ENCODE measurements at regions not wholly inside any gene's neighbourhood (a gene's known extent, or its start where the extent isn't known, plus 50 kb on each side); places are given as distances from the start of the nearest gene placed in this dataset.
"Not testable (repeated sequence)": the region's sequence is repeated elsewhere in the genome, so short reads cannot be mapped to it uniquely, and the experiment has no call there.

DNA sequence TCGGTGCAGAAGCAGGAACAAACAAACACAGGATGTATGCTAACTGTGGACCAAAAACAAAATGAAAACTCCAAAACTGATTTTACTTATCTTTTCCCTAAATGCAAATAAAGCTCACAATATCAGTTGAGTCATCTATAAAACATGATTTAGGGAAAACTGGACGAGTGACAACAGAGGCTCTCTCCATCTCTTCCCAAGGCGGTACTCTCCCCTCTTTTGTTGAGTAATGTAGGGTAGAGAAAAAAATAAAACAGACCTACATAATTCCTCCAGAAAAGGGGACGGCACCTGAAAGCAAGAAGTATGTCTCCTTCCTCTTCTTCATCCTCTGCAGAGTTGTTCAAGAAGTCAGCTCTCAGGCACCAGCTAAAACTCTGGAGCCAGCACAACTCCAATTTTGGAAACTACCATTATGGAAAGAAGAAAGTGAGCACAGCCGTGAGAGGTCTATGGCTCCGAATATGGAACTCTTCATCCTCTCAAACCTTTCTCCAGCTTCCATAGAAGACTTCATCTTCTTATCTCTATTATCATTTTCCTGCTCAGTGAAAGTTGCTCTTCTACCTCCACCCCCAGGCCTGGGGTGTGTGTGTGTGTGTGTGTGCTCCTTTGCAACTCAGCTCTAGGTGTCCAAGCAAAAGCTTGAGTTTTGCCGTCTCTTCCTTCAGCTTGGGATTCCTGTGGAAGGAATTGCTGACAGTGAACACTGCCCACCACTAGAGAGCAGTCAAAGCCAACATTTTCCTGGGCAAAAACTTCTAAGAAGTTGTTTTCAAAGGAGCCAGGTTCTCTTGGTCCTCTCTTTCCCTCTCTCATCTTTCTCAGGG, 155.4 kb downstream of the DIO2 start:
- DNase-seq (ENCODE audit: low spot score): peak; percentile 54

DNA sequence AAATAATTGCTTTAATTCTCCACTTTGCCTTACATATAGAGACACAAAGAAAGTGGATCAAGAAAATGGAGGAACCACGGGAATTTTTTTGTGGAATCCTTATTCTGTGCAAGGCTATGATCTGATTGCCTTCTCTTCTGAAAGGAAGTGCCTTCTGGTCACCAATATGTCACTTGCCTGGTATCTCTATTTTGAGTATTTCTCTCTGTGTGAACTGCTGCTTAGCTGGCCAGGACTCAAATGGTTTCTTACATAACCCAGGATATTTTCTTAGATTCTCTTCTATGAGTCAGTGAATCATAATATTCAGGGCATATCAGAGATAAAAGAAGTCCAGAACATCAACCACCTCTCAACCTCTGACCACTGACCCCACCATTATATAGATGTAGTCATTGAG, 156.1 kb downstream of the DIO2 start:
- no peak for DNase-seq (ENCODE audit: low spot score)

DNA sequence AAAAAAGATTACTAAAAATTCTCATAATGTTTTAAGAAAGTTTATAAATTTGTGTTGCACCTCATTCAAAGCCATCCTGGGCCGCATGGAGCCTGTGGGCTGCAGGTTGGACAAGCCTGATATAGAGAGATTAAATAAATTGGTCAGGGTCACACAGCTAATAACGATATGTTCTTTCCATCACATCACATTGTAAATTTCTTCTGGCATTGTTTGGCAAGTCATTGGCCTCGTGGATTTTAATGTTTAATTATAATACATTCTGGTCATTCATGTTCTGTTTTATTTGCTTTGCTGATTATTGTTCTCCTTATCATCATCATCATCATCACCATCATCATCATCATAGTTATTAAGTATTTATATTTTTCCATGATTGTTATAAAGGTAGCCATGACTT, 157.3 kb downstream of the DIO2 start:
- DNase-seq (ENCODE audit: low spot score): no peak

DNA sequence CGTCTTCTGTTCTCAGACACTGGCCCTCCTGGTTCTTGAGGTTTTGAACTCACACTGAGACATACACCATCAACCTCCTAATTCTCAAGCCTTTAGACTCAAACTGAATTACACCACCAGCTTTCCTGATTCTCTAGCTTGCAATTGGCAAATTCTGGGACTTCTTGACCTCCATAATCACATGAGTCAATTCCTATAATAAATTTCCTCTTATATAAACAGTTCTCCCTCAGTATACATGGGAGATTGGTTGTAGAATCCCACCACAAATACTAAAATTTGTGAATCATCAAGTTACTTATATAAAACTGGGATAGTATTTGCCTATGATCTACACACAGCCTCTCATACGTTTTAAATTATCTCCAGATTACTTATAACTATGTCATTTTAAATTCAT, 162.2 kb downstream of the DIO2 start:
- no peak for DNase-seq (ENCODE audit: low spot score)

DNA sequence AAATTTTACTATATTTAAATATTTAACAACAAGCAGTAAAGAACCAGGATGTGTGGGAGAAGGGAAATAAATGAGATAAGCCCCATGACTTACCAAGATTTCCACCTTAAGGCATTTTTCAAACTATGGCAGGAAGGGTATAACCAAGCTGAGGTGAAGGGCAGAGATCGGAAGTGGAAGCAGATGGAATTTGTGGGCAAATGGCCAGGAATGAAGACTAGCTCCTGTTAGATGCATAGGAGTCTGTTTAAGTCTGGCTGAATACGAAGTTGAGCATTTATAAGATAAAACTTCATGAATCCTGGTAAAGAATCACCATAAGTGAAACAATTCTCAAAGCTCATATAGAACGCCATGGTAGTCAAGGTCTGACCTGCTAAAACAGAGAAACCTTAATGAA, 163.5 kb downstream of the DIO2 start:
- DNase-seq (ENCODE audit: low spot score): no peak

DNA sequence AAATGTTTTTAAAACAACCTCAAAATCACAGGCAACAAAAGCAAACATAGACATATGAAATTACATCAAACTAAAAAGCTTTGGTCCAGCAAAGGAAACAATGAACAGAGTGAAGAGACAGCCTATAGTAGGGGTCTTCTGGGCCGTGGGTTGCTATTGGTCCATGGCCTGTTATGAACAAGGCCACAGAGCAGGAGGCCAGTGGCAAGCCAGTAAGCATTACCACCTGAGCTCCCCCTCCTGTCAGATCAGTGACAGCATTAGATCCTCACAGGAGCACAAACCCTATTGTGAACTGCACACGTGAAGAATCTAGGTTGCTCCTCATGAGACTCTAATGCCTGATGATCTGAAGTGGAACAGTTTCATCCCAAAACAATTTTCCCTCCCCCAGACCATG, 174.0 kb downstream of the DIO2 start:
- DNase-seq (ENCODE audit: low spot score): no peak

DNA sequence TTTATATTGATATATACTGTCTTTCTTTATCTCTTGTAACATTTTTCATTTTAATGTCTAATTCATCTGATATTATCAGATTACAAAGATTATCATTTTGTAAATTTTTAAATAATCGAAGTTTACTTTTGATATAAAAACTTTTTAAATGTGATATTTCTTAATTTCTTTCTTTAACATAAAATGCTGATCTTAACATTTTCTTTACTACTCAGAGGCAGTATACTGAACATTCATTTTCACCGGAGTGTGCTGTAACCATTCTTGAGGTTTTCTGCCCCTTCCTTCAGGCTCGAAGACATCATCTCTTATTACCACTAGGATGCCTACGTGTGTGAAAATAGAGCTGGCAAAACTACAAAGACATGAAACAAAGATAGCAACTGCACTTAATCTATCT, 186.9 kb downstream of the DIO2 start:
- DNase-seq (ENCODE audit: low spot score): no peak

DNA sequence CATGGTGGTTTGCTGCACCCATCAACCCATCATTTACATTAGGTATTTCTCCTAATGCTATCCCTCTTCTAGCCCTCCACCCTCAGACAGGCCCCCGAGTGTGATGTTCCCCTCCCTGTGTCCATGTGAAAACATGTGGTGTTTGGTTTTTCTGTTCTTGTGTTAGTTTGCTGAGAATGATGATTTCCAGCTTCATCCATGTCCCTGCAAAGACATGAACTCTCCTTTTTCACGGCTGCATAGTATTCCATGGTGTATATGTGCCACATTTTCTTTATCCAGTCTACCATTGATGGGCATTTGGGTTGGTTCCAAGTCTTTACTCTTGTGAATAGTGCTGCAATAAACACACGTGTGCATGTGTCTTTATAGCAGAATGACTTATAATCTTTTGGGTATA, 192.8 kb downstream of the DIO2 start:
- not testable (repeated sequence) for DNase-seq (ENCODE audit: low spot score)

DNA sequence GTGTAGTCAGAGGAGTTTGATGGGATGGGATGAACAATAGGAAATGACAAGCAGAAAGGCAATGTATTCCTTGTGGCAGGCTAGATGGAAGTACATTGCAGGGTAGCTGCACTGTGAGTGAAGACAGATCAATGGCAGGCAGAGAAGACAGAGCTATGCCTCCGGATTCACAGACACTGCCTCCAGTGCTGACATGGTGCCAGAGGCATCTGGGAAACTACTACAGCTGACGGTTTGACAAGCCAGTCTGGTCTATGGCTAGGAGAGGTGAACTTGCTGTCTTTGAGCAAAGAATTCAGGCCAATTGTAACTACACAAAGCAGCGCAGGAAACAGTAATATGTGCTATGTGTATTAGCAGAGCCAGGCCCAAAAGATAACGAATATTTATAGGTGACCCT, 193.5 kb downstream of the DIO2 start:
- DNase-seq (ENCODE audit: low spot score): no peak

DNA sequence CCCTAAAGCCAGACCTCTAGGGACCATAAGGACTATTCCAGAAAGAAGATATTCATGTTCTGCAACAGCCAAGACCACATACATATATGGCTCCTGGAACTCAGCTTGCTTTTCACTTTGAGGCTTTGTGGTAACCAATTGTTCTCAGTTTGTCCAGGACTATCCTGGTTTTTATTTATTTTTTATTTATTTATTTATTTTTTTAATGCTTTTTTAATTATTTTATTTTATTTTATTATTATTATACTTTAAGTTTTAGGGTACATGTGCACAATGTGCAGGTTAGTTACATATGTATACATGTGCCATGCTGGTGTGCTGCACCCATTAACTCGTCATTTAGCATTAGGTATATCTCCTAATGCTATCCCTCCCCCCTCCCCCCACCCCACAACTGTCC, 201.1 kb downstream of the DIO2 start:
- not testable (repeated sequence) for DNase-seq (ENCODE audit: low spot score)

DNA sequence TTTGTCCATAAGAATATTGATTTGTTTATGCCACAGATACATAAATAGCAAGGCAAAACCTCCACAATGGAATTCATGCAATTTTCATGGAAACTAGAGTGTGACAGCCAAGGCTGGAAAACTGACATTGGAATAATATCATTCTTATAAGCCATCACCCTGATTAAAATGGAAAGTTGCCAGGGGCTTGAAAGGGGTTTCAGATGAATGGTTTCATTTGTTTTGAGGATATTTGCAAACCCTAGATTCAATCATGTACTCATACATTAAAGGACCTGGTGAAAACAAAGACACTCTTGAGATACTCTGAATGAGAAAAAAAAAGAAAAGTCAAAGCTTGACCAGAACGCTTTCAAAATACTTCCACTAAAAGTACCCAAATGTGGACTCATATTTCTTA, 205.7 kb downstream of the DIO2 start:
- DNase-seq (ENCODE audit: low spot score): no peak

DNA sequence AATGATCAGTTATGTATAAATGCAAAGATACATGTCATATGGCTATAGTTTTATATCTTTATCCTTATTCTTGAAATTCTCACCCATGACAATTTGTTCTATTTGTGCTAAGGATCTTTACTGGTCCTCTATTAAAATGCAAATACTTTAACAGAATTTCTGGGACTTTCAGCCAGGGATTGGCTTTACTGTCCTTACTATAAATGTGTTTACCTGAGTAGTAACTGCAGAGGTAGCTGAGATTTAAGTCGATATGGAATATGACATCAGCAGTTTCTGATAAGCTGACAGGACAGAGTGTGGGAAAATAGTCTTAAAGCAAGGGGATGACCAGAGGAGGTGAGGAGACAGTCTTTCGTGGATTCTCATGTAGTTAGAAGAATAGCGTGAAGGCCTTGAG, 206.4 kb downstream of the DIO2 start:
- no peak for DNase-seq (ENCODE audit: low spot score)

DNA sequence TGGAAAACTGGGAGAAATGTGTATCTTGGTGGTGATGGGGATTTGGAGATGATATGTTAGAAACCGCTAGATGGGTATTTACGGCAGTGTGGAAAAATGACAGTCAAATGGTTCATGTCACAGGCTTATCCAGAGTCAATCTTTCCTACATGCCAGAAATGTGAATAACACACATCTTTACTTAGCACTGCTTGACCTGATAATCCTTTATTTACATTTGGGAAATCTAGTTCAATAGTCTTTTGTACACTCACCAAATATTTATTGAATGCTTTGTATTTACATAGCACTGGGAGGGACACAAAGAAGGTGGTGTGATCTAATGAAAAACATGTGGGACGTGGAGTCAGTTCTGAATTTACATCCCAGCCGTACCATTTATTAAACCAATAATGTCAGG, 208.2 kb downstream of the DIO2 start:
- DNase-seq (ENCODE audit: low spot score): no peak

DNA sequence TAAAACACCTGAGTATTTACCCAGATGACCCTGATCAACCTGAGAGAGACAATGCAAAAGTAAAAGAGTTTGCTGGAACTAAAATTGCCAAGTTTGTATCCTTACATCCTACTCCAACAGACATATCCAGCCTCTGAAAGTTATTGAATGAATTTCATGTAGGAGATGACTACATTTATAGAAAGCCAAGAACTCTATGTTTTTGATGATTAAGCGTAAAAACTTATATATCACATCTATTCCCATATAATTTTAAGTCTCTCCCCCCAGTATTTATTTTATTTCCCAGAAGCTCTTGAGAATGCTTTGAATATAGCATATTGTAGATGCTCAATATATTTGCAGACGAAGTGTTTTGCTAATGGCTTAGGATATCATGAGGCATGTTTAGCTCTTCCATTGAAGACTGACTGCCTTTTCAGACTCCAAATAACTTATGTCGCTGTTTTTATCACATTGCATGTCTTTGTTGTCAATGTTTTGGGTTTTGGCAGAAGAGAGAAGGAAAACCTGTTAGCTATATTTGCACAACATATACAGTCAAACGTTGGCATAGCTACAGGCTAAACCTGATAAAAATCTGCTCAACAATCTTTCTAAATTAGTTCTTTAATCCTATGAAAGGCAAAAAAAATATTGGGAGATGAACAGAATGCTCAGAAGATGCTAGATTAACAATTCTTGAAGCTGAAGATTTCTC, 213.6 kb downstream of the DIO2 start:
- no peak for DNase-seq (ENCODE audit: low spot score)

DNA sequence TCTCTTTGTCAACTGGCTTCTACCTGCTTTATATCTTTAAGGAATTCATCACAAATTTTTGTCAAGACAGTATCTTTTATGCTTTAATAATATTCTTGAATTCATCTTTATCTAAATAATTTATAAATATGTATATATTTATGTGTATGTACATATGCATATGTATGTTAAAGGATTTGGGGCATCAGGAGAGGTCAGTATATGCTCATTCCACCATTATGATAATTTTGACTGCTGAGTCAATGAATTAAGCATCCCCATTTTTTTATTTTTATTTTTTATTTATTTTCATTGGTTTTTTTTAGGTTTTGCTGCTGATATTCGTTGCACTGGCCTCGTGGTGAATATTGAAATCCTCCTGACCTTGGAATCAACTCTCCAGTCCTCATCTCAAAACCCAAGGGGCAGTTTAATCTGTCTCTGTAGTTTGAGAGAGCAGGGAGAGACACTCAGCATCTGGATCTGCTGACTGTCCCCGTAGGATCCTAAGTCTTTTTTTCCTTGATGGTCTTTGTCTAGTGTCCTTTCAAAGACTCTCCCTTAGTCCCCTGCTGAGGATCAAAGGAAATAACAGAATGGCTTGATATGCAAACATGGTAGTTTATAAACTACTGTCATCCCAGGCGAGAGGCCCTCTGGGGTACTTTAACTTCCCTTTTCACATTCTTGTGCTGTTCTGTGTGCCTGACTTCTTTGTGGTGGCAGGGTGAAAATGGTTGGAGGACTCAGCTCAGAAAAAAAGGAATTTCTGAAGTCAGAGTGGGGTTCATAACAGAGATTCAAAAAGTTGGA, 218.7 kb downstream of the DIO2 start:
- DNase-seq (ENCODE audit: low spot score): no peak

DNA sequence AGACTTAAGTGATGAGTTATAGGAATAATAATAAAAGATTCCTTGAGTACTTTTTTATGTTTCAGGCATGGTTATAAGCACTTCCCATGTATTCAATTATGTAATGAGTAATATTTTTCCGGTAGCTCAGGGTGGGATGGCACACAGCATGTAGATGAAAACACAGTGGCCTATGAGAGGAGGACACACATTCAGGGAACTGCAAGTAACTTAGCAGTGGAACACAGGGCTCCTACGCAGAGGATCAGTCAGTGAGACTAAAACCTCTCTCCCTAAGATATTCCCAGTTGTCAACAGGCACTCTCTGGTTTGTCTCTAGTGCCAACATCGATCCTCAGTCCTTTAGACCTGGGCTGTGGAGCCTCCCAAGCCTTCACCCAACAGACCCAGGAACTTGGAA, 219.4 kb downstream of the DIO2 start:
- no peak for DNase-seq (ENCODE audit: low spot score)

DNA sequence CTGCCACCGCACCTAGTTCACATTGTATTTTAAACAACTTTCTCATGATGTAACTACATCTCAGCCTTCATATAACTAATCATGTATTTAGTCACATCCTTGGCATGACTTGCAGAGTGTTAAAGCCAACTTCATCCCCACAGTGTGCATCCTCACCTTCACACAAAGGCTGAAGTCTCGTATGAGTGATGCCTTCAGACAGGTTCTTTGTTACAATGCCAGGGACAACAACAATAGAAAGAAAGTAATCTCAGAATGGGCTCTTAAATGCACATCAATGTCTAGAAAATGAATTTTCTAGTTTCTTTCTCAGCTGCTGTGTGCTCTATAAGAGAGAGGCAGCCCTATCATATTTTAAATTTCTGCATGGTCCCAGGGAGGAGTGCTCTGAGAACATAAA, 221.3 kb downstream of the DIO2 start:
- no peak for DNase-seq (ENCODE audit: low spot score)

DNA sequence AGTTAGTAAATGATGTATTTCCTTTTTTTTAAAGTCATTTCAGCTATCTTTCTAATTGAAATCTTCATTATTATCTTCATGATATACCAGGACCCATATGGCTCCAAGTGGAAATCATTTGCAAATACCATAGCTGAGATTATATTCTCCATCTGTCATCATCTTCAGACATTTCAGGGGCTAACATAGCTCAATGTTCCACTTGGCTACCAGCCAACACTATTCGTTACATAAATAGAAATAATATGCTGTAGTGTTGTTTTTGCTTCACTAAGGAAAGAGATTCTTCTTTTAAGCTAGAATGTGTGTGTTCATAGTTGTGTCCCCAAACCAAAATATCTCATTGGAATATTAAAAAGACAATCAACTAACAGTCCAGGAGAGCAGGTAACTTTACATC, 225.1 kb downstream of the DIO2 start:
- DNase-seq (ENCODE audit: low spot score): no peak

DNA sequence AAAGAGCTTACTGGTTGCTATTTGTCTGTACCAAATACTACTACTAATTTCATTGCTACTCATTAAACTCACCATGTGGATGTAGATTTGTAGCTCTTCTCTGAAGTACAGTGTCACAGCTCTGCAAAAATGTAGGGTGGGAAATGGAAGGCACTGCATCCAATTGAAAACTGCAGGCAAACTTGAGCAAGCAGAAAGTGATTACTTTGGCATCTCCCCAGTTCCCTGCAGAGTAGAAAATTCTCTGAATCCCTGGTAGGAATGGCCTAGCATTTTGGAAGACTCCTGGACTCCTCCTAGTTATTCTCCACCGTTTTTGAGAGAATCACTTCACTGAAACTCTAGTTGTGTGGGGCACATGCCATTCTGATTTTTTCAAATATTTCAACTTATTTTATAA, 239.1 kb downstream of the DIO2 start:
- DNase-seq (ENCODE audit: low spot score): no peak

DNA sequence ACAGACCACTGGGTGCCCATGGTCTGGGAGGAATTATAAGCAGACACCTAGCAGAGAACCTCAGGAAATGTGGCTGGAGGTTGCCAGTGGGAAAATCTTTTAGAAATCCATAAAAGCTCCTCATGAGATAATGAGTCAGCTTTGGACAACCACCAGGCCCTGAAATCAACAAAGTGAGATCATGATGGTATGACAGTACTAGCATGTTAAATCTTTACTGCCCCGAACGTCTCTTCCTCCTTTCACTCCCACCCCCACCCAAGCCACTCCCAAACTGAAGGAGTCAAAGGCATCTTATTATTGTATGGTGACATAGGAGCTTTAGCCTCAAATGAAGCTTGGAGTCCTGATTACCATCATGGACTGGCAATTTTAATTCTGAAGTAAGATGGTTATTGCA, 240.0 kb downstream of the DIO2 start:
- DNase-seq (ENCODE audit: low spot score): no peak

DNA sequence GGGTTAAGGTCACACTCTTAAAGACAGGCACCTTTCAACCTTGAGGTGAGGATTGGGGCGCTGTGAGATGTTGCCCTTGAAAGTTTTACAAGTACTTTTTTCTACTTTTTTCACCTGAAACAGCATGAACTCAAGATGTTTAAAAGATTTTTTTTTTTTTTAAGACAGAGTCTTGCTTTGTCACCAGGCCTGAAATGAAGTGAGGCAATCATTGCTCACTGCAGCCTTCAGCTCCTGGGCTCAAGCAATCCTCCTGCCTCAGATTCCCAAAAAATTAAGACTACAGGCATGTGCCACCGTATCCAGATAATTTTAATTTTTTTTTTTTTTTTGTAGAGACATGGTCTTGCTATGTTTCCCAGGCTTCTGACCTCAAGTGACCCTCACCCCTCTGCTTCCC, 243.9 kb downstream of the DIO2 start:
- DNase-seq (ENCODE audit: low spot score): no peak

DNA sequence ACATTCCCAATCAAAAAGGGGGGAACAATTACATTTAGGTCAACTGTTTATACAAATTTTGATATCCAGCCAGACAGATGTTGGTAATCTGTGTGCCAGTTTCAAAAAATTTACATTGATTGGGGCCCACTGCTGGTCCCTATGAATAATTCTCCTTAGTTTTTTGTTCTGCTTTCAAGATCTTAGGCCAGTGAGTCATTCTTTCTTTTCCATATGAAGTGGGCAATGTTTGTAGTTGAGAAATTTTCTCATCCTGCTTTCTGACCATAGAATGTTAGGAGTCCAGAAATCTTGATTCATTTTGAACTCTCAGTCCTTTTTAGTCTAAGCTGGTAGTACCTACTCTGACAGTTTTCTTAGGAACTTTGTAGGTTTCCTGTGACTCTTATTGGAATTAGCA, 244.3 kb downstream of the DIO2 start:
- no peak for DNase-seq (ENCODE audit: low spot score)

DNA sequence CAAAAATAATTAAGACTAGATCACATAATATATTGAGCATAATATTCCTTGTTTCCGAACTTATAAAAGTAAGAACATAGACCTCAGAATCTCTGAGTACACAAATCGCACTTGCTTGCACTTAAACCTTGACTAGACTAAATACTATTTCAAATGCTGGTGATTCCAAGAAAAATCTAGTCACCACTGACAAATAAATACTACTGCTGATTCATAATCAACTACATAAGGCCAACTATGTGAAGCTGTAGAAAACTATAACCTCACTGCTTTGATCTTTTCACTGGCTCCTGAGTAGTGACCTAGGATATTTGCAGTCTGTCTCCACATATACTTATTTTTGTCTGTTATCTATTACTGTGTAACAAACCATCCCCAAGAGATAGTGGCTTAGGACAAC, 245.4 kb downstream of the DIO2 start:
- DNase-seq (ENCODE audit: low spot score): no peak
